C4-2B (cell line): ENCODE measurements at regions not wholly inside any gene's neighbourhood (a gene's known extent, or its start where the extent isn't known, plus 50 kb on each side); places are given as distances from the start of the nearest gene placed in this dataset.

Source experiments
- H3K27ac ChIP-seq: fragments of 450-650 bp; 2 replicates; pipeline ENCODE4 v1.5.1; 2017
- ZFX ChIP-seq: fragments of 450-650 bp; IDR thresholded peaks from 2 replicates; pipeline ENCODE4 v1.6.1; 2017
- TF ChIP-seq, protein P1 (sequence below): fragments of 450-650 bp; conservative IDR thresholded peaks from 2 replicates; pipeline ENCODE4 v1.5.1; 2017; ENCODE audit warnings: mild to moderate bottlenecking

DNA sequence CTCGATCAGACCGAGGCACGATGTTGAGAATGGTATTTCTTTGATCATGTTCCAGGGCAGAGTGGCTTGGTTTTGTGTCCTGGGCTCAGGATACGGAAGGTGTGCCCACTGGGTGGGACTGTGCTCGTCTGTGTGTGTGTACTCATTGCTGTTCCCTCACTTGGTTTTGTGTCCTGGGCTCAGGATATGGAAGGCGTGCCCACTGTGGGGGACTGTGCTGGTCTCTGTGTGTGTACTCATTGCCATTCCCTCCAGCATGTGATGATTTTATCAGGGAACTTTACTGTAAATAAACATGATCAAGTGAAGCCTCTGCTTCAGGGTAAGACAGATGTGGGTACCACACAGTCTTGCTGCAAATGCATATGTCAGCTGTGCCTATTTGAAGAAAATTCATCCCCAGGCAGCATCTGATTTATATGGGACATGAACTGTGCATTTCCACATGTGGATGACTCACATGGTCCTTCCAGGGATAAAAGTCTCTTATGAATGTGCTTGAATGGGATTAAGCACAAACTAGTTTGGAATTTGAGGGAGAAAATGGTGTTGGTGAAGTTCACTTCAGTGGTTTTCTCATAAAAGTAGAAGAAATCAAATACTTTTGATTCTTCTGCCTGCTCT lies 274.3 kb downstream of the QKI start:
- TF ChIP-seq ZFX, result no peak
- TF ChIP-seq, protein P1, sequence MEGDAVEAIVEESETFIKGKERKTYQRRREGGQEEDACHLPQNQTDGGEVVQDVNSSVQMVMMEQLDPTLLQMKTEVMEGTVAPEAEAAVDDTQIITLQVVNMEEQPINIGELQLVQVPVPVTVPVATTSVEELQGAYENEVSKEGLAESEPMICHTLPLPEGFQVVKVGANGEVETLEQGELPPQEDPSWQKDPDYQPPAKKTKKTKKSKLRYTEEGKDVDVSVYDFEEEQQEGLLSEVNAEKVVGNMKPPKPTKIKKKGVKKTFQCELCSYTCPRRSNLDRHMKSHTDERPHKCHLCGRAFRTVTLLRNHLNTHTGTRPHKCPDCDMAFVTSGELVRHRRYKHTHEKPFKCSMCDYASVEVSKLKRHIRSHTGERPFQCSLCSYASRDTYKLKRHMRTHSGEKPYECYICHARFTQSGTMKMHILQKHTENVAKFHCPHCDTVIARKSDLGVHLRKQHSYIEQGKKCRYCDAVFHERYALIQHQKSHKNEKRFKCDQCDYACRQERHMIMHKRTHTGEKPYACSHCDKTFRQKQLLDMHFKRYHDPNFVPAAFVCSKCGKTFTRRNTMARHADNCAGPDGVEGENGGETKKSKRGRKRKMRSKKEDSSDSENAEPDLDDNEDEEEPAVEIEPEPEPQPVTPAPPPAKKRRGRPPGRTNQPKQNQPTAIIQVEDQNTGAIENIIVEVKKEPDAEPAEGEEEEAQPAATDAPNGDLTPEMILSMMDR, result no peak
- no peak overlapping the region for H3K27ac ChIP-seq

DNA sequence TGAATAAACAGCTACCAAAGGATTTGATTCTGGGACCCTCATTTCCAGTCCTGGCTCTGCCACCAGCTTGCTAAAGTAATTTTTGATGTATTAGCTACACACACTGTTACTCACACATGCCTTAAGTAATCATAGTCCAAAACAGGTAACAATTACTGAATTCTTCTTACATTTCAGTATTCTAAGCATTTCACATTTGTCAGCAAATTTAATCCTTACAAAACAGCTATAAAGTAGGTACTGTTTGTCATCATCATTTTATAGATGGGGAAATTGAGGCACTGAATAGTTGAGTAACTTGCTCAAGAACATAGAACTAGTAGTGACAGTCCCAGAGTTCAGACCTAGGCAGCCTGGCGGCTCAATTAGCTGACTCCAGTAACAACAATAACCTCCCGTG lies 272.6 kb downstream of the QKI start:
- TF ChIP-seq, protein P1, result no peak
- no peak for TF ChIP-seq ZFX
- no peak overlapping the region for H3K27ac ChIP-seq

DNA sequence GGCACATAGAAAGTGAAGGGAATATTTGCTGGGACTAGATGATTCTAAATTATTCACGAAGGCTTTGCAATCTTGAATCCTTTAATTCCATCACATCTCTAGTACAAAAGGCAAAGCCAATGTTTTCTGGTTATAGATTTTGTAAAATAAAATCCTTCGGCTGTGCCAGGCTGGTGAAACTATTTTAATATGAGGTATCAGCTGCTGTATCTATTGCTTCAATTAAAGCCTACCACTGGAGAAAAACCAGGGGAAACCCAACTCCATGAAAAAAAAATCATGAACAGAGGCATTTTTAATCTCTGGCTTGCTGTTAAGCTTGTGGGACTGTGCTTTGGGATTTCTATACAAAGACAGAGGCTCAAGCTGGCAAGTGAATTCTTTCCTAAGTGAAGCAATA lies 271.8 kb downstream of the QKI start:
- no peak for TF ChIP-seq ZFX
- TF ChIP-seq, protein P1, result no peak
- H3K27ac ChIP-seq, result no peak overlapping the region

DNA sequence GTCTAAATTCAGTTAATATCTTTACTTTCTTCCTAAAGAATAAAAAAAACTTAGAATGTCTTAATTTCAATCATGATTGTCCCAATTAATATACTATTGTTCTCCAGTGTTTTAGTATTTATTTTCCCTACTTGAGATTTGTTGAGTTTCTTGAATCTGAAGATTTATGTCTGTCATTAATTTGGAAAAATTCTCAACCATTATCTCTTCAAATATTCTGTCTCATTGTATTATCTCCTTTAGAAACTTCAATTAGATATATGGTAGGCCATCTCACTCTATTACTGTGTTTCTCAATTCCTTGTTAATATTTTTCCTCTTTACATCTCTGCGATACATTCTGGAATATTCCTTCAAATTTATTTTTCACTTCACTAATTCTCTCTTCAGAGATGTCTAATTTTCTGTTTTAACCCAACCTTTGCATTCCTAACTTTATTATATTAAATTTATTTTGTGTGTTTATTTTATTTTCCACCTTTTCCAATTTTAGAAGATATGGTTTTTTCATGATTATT lies 268.6 kb downstream of the QKI start:
- TF ChIP-seq, protein P1, result no peak
- TF ChIP-seq ZFX, result no peak
- H3K27ac ChIP-seq, result no peak overlapping the region

DNA sequence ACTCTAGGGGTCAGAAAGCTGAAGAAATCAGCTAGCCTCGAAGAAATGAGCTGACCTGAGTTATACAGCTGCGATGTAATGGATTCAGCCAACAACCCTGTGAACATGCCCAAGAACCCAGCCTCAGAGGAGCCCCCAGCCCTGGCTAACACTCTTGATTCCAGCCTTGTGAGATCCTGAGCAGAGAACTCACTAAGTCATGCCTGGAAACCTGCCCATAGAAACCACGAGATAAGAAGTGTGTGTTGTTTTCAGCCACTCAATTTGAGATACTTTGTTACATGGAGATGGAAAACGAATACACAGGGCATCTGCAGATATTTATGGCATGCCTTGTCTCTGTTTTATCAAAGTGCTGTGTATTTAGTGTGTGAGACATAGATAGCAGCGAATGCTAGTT lies 265.2 kb downstream of the QKI start:
- H3K27ac ChIP-seq, result no peak overlapping the region
- TF ChIP-seq, protein P1, result no peak
- TF ChIP-seq ZFX, result no peak

DNA sequence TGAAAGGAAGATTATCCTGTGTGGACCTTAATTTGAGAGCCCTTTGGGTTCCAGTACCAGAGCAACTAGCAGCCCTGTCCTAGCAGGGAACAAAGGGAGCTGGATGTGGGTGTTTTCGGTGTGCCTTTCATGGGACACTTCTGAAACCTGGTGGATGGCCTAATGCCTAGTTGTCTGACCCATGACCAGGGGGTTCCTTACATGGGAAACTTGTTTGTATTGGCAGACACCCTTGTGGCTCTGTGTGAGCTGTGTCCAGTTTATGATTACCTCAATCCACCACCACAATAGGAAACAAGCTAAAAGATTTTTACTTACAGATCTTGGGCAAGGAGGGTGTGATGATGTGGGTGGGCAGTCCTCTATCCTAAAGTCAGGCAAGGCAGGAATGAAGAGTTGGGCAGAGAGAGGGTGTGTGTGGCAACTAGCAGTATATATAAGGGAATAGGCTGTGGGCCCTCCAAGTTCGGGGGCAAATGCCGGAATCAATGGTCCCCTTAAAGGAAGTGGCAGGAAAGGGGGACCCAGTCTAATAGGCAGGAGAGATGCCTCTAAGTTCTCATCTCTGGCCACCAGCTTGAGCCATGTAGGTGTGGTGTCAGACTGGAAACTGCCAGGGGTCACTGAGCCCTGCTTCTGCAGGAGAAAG lies 264.6 kb downstream of the QKI start:
- TF ChIP-seq, protein P1, result no peak
- TF ChIP-seq ZFX, result no peak
- no peak overlapping the region for H3K27ac ChIP-seq

DNA sequence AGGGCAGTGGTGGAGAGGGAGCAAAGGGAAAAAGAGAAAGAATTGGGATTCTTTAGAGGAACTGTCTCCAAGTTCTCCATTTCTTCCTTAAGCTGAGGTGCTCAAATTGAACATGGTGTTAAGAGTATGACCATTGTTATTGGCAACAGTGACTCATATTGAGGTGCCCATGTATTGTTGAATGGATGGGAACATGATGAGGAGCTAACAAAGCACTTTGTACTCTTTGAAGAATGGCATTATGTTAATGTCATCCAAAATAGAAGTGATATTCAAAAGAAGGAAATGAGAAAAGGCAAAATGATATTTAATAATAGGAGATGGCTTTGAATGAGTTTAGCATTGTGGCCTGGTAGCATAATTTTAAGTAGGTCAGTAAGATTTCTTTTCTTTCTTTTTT lies 261.1 kb downstream of the QKI start:
- H3K27ac ChIP-seq, result no peak overlapping the region
- TF ChIP-seq, protein P1, result no peak
